ENCODE measurements at regions not wholly inside any gene's neighbourhood (a gene's known extent, or its start where the extent isn't known, plus 50 kb on each side); places are given as distances from the start of the nearest gene placed in this dataset.

DNA sequence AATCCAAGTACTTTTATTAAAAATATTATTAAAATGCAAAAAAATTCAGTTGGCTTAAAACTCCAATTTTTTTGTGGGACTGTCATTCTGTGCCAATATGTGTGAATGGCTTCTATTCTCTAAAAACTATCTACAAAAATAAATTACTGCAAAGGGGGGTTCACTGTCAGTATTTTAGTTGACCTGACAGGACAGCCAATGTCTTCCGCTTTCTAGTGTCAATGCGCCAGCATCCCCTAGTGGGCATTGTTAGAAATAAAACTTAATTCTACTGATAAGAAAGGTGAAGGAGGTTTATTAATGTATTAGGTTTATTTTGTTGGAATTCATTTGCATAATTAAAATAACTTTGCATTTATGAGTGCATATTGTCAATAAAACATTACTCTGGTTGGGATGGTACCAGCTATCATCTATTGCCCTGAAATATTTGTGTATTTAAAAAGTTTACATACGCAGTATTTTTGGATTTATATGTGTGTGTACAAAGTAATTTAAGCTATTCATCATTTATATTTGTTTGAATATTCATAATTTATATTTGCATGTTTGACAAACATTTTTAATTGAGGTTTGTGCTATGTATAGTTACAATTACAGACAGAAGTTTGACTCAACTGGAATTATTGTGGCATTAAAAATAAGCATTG is 527.2 kb downstream of the FLRT2 start:
- no peaks in the 10 kb centered on the region for H3K4me1 Mint-ChIP-seq
- H3K27me3 ChIP-seq, result no peaks in the 10 kb centered on the region
- no peaks in the 10 kb centered on the region for H4K20me1 ChIP-seq (ENCODE audit: low read depth)
- no peak overlapping the region for H3K27ac Mint-ChIP-seq
- no peak overlapping the region for H3K4me3 ChIP-seq
- H3K4me2 ChIP-seq, result no peak overlapping the region
- H3K4me1 ChIP-seq, result no peaks in the 10 kb centered on the region
- H3K4me3 Mint-ChIP-seq, result no peak overlapping the region
- no peaks in the 10 kb centered on the region for H3K36me3 Mint-ChIP-seq
- no peak overlapping the region for H2AFZ ChIP-seq (replicated peaks)
- TF ChIP-seq, protein P1, sequence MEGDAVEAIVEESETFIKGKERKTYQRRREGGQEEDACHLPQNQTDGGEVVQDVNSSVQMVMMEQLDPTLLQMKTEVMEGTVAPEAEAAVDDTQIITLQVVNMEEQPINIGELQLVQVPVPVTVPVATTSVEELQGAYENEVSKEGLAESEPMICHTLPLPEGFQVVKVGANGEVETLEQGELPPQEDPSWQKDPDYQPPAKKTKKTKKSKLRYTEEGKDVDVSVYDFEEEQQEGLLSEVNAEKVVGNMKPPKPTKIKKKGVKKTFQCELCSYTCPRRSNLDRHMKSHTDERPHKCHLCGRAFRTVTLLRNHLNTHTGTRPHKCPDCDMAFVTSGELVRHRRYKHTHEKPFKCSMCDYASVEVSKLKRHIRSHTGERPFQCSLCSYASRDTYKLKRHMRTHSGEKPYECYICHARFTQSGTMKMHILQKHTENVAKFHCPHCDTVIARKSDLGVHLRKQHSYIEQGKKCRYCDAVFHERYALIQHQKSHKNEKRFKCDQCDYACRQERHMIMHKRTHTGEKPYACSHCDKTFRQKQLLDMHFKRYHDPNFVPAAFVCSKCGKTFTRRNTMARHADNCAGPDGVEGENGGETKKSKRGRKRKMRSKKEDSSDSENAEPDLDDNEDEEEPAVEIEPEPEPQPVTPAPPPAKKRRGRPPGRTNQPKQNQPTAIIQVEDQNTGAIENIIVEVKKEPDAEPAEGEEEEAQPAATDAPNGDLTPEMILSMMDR (IDR thresholded peaks at IDR 0.05), result peak; percentile 91
- TF ChIP-seq EZH2 (IDR thresholded peaks at IDR 0.05), result no peak
- no peaks in the 10 kb centered on the region for H3K36me3 ChIP-seq
- no peaks in the 10 kb centered on the region for H3K79me2 ChIP-seq (ENCODE audit: low read depth)
- H3K27ac ChIP-seq, result no peak overlapping the region
- H3K9me3 Mint-ChIP-seq, result no peaks in the 10 kb centered on the region
- no peaks in the 10 kb centered on the region for H3K9me3 ChIP-seq (ENCODE audit: low read depth)
- DNase-seq (ENCODE audit: low spot score), result peak; percentile 61
- H3K9ac ChIP-seq, result no peak overlapping the region
- no peaks in the 10 kb centered on the region for H3F3A ChIP-seq (ENCODE audit: low read depth)
- H3K27me3 Mint-ChIP-seq (ENCODE audit: insufficient read depth, low read depth), result peaks cover 4% of the 10 kb centered on the region

DNA sequence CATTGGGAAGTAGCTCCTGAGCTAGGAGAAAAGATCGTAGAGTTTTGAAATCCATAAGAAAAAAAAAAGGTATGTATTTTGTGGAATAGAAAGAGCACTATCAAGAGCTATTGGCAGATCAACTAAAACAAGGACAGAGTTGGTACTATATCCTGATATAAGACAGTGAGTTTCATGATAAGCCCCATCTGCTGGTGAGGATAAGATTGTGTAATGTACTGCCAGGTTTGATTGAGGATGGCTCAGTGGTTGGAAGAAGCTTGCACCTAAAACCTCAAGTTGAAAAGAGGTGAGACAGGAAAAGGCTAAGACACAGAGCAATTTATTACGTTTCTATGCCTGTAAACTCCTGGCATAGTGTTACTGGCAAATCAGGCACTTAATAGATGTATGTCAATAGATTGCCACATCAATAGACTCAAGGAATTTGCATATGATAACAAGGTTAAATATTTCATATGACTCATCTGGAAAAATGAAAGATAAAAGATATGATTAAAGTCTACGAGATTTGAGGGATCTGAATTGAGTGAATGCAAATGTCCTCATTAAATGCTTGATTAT is 525.6 kb downstream of the FLRT2 start:
- Histone ChIP-seq H3K79me2 (ENCODE audit: low read depth) (no peaks in the 10 kb centered on the region), H3K4me2 (no peak overlapping the region), H3K4me1 (no peaks in the 10 kb centered on the region), H3K27me3 (no peaks in the 10 kb centered on the region), H3K9ac (no peak overlapping the region), H3K4me3 (no peak overlapping the region), H4K20me1 (ENCODE audit: low read depth) (no peaks in the 10 kb centered on the region), H3K9me3 (ENCODE audit: low read depth) (no peaks in the 10 kb centered on the region), H2AFZ (replicated peaks) (no peak overlapping the region), H3F3A (ENCODE audit: low read depth) (no peaks in the 10 kb centered on the region), H3K36me3 (no peaks in the 10 kb centered on the region), H3K27ac (no peak overlapping the region)
- Mint-ChIP-seq H3K4me1 (no peaks in the 10 kb centered on the region), H3K9me3 (no peaks in the 10 kb centered on the region), H3K27me3 (ENCODE audit: insufficient read depth, low read depth) (peaks cover 4% of the 10 kb centered on the region), H3K4me3 (no peak overlapping the region), H3K27ac (no peak overlapping the region), H3K36me3 (no peaks in the 10 kb centered on the region)
- TF ChIP-seq, protein P1 (IDR thresholded peaks at IDR 0.05), result peak; percentile 43
- no peak for TF ChIP-seq EZH2 (IDR thresholded peaks at IDR 0.05)
- no peak for TF ChIP-seq EZH2phosphoT487 (IDR thresholded peaks at IDR 0.05)
- peak; percentile 35 for DNase-seq (ENCODE audit: low spot score)

DNA sequence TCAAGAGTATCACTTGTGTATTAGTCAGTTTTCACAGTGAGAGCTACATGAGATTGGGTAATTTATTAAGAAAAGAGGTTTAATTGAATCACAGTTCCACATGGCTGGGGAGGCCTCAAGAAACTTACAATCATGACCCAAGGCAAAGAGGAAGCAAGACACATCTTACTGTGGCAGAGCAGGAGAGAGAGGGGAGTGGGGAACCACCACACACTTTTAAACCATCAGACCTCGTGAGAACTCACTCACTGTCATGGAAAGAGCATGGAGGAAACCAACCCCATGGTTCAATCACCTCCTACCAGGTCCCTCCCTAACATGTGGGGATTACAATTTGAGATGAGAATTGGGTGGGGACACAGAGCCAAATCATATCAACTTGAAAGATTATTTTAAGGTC is 522.9 kb downstream of the FLRT2 start:
- Histone ChIP-seq H3K4me1 (no peaks in the 10 kb centered on the region), H3K9me3 (ENCODE audit: low read depth) (no peaks in the 10 kb centered on the region), H3K27me3 (no peaks in the 10 kb centered on the region), H3K36me3 (no peaks in the 10 kb centered on the region), H3K4me2 (no peak overlapping the region), H3K4me3 (no peak overlapping the region), H3K27ac (no peak overlapping the region), H3F3A (ENCODE audit: low read depth) (no peaks in the 10 kb centered on the region), H4K20me1 (ENCODE audit: low read depth) (no peaks in the 10 kb centered on the region), H3K79me2 (ENCODE audit: low read depth) (no peaks in the 10 kb centered on the region), H2AFZ (replicated peaks) (no peak overlapping the region), H3K9ac (no peak overlapping the region)
- peaks cover 2% of the 10 kb centered on the region for H3K9me3 Mint-ChIP-seq
- no peaks in the 10 kb centered on the region for H3K36me3 Mint-ChIP-seq
- H3K27me3 Mint-ChIP-seq (ENCODE audit: insufficient read depth, low read depth), result peaks cover 4% of the 10 kb centered on the region
- TF ChIP-seq EZH2phosphoT487 (IDR thresholded peaks at IDR 0.05) (no peak), EZH2 (IDR thresholded peaks at IDR 0.05) (no peak)
- TF ChIP-seq, protein P1 (IDR thresholded peaks at IDR 0.05), result no peak
- no peaks in the 10 kb centered on the region for H3K4me1 Mint-ChIP-seq
- no peak overlapping the region for H3K4me3 Mint-ChIP-seq
- no peak overlapping the region for H3K27ac Mint-ChIP-seq
- no peak for DNase-seq (ENCODE audit: low spot score)

Data from neural progenitor cell (in vitro differentiated cells).